Ishikawa (cell line): ENCODE measurements at regions not wholly inside any gene's neighbourhood (a gene's known extent, or its start where the extent isn't known, plus 50 kb on each side); places are given as distances from the start of the nearest gene placed in this dataset.

Experiments used
- CEBPB ChIP-seq: IDR thresholded peaks from 2 replicates; pipeline ENCODE4 v1.6.1; 2012
- CREB1 ChIP-seq: IDR thresholded peaks from 2 replicates; pipeline ENCODE4 v1.6.1; 2012; ENCODE audit warnings: low read depth
- EGR1 ChIP-seq: IDR thresholded peaks from 2 replicates; pipeline ENCODE4 v1.6.1; 2012
- EP300 ChIP-seq: IDR thresholded peaks from 2 replicates; pipeline ENCODE4 v1.6.1; 2012; ENCODE audit warnings: borderline replicate concordance
- NFIC ChIP-seq: IDR thresholded peaks from 2 replicates; pipeline ENCODE4 v1.6.1; 2012
- RAD21 ChIP-seq: IDR thresholded peaks from 2 replicates; pipeline ENCODE4 v1.6.1; 2012; ENCODE audit warnings: low read depth
- TAF1 ChIP-seq: IDR thresholded peaks from 2 replicates; pipeline ENCODE4 v1.6.1; 2012; ENCODE audit warnings: low read depth, mild to moderate bottlenecking
- TCF12 ChIP-seq: IDR thresholded peaks from 2 replicates; pipeline ENCODE4 v1.6.1; 2012; ENCODE audit warnings: low read depth
- TEAD4 ChIP-seq: IDR thresholded peaks from 2 replicates; pipeline ENCODE4 v1.6.1; 2012
- USF1 ChIP-seq: IDR thresholded peaks from 2 replicates; pipeline ENCODE4 v1.6.1; 2012
- YY1 ChIP-seq: IDR thresholded peaks from 2 replicates; pipeline ENCODE4 v1.6.1; 2012; ENCODE audit warnings: low read depth
- ZBTB7A ChIP-seq: IDR thresholded peaks from 2 replicates; pipeline ENCODE4 v1.6.1; 2012; ENCODE audit warnings: low read depth
- TF ChIP-seq, protein P1 (sequence below): IDR thresholded peaks from 2 replicates; pipeline ENCODE4 v1.6.1; 2012
- TF ChIP-seq, protein P2 (sequence below): IDR thresholded peaks from 2 replicates; pipeline ENCODE4 v1.6.1; 2012; ENCODE audit warnings: low read depth, mild to moderate bottlenecking

DNA sequence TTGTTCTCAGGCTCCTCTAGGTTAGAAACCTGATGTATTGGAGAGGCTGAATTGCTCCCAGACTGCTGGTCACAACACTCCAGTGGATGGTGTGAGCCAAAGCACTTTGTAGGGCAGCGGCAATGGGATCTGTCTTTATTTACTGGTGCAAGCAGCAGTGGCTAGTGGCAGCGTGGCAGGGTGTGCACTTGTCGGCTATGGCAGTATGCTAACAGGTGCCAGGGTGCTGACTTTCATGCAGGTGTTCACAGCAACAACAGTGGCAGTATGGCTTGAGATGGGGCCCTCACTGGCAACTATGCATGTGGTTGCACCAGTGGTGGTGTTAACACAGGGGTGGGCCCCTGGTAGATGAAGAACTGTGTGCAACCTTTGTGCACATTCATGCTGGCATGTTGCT, 347.8 kb downstream of the DSC3 start:
- TF ChIP-seq, protein P1, sequence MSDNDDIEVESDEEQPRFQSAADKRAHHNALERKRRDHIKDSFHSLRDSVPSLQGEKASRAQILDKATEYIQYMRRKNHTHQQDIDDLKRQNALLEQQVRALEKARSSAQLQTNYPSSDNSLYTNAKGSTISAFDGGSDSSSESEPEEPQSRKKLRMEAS, result no peak
- TF ChIP-seq TAF1, result no peak
- TF ChIP-seq EGR1, result no peak
- TF ChIP-seq NFIC, result no peak
- TF ChIP-seq YY1, result no peak
- TF ChIP-seq EP300, result no peak
- no peak for TF ChIP-seq USF1
- no peak for TF ChIP-seq CEBPB
- TF ChIP-seq, protein P2, sequence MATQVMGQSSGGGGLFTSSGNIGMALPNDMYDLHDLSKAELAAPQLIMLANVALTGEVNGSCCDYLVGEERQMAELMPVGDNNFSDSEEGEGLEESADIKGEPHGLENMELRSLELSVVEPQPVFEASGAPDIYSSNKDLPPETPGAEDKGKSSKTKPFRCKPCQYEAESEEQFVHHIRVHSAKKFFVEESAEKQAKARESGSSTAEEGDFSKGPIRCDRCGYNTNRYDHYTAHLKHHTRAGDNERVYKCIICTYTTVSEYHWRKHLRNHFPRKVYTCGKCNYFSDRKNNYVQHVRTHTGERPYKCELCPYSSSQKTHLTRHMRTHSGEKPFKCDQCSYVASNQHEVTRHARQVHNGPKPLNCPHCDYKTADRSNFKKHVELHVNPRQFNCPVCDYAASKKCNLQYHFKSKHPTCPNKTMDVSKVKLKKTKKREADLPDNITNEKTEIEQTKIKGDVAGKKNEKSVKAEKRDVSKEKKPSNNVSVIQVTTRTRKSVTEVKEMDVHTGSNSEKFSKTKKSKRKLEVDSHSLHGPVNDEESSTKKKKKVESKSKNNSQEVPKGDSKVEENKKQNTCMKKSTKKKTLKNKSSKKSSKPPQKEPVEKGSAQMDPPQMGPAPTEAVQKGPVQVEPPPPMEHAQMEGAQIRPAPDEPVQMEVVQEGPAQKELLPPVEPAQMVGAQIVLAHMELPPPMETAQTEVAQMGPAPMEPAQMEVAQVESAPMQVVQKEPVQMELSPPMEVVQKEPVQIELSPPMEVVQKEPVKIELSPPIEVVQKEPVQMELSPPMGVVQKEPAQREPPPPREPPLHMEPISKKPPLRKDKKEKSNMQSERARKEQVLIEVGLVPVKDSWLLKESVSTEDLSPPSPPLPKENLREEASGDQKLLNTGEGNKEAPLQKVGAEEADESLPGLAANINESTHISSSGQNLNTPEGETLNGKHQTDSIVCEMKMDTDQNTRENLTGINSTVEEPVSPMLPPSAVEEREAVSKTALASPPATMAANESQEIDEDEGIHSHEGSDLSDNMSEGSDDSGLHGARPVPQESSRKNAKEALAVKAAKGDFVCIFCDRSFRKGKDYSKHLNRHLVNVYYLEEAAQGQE, result no peak
- TF ChIP-seq RAD21, result no peak
- TF ChIP-seq TEAD4, result no peak
- no peak for TF ChIP-seq ZBTB7A
- TF ChIP-seq CREB1, result no peak
- TF ChIP-seq TCF12, result no peak
